ENCODE measurements at regions not wholly inside any gene's neighbourhood (a gene's known extent, or its start where the extent isn't known, plus 50 kb on each side); places are given as distances from the start of the nearest gene placed in this dataset.

GRCh38 chr7:73931502-73931901 is 70.5 kb downstream of the TMEM270 start:
- Histone ChIP-seq H2AK9ac (replicated peaks; ENCODE audit: low read depth, low read length, poor library complexity) (no peak overlapping the region), H4K20me1 (ENCODE audit: insufficient read depth, low read length) (no peaks in the 10 kb centered on the region), H2AFZ (replicated peaks; ENCODE audit: low read length, poor library complexity) (no peak overlapping the region), H2AK5ac (ENCODE audit: low read depth, low read length) (no peak overlapping the region), H3K4ac (ENCODE audit: low read depth, low read length) (no peak overlapping the region), H3K23ac (ENCODE audit: low read depth, low read length) (no peak overlapping the region), H4K8ac (ENCODE audit: low read depth in 2 of 2, low read length in 2 of 2) (no peak overlapping the region), H3K14ac (replicated peaks; ENCODE audit: low read depth, low read length) (no peak overlapping the region), H4K5ac (ENCODE audit: low read depth, low read length) (no peak overlapping the region), H3K4me2 (ENCODE audit: low read depth, low read length) (no peak overlapping the region), H4K91ac (ENCODE audit: insufficient read depth, low read depth, low read length) (no peak overlapping the region), H3K9ac (ENCODE audit: low read depth, low read length) (no peak overlapping the region), H3K36me3 (ENCODE audit: control insufficient read depth, insufficient read depth, low read length) (no peaks in the 10 kb centered on the region), H2BK120ac (ENCODE audit: low read depth, low read length) (no peak overlapping the region), H3K56ac (ENCODE audit: extremely low read depth, insufficient read depth, low read length) (no peak overlapping the region), H2BK15ac (ENCODE audit: low read depth, low read length) (no peak overlapping the region), H3K18ac (ENCODE audit: low read depth, low read length) (no peak overlapping the region), H3K27me3 (ENCODE audit: control insufficient read depth, insufficient read depth, low read length) (no peaks in the 10 kb centered on the region; the same call in 1 of the 2 replicates), H3K4me1 (ENCODE audit: control insufficient read depth, insufficient read depth, low read length) (no peaks in the 10 kb centered on the region), H3K27ac (ENCODE audit: insufficient read depth, low read length) (no peak overlapping the region), H3K9me3 (ENCODE audit: control insufficient read depth, insufficient read depth, low read length) (peaks cover 12% of the 10 kb centered on the region), H2BK5ac (ENCODE audit: low read depth, low read length, poor library complexity, severe bottlenecking) (no peak overlapping the region), H3K9me1 (ENCODE audit: insufficient read depth, low read length) (no peaks in the 10 kb centered on the region), H2BK20ac (ENCODE audit: low read depth, low read length) (no peak overlapping the region), H3K79me1 (ENCODE audit: low read depth in 1 of 2, low read length in 2 of 2) (no peaks in the 10 kb centered on the region), H3K4me3 (ENCODE audit: insufficient read depth, low read depth, low read length) (no peak overlapping the region)
- TF ChIP-seq SMC3 (IDR thresholded peaks at IDR 0.05; ENCODE audit: low read depth, low read length): no peak
- TF ChIP-seq RCOR1 (IDR thresholded peaks at IDR 0.05; ENCODE audit: insufficient replicate concordance, low read length): no peak
- TF ChIP-seq MAZ (IDR thresholded peaks at IDR 0.05; ENCODE audit: borderline replicate concordance, low read depth, low read length): no peak
- no peak for TF ChIP-seq CTCF (conservative IDR thresholded peaks at IDR 0.05; ENCODE audit: low read depth, low read length)
- no peak for TF ChIP-seq POLR2A (IDR thresholded peaks at IDR 0.05; ENCODE audit: low read depth, low read length)
- no peak for TF ChIP-seq USF2 (IDR thresholded peaks at IDR 0.05; ENCODE audit: low read depth, low read length)
- no peak for TF ChIP-seq FOS (IDR thresholded peaks at IDR 0.05; ENCODE audit: low read depth, low read length)
- no peak for TF ChIP-seq MXI1 (IDR thresholded peaks at IDR 0.05; ENCODE audit: borderline replicate concordance, low read depth, low read length)
- TF ChIP-seq CEBPB (IDR thresholded peaks at IDR 0.05; ENCODE audit: low read depth, low read length): no peak
- ChIA-PET CTCF (no interaction called here), POLR2A (ENCODE audit: unreplicated experiment) (no interaction called here)
- BruUV-seq (replicated peaks): no TSS peak
- in situ Hi-C loops (cut with MboI; ENCODE audit: low sequenced_read_pairs) (no loop called here), dilution Hi-C loops (cut with HindIII; ENCODE audit: low sequenced_read_pairs, unreplicated experiment) (no loop called here), intact Hi-C loops (cut with micrococcal nuclease) (no loop called here)
- ATAC-seq (ENCODE audit: low read depth): no peak
- DNase-seq: no peak
- whole genome bisulfite sequencing, 2 experiments (ENCODE audit: extremely low coverage in 2 of 2, insufficient read length in 1 of 2): no CpG with 5 or more reads among the region's 5 CpGs

All from IMR-90 (cell line).